GM18909 (cell line): ENCODE measurements at regions not wholly inside any gene's neighbourhood (a gene's known extent, or its start where the extent isn't known, plus 50 kb on each side); places are given as distances from the start of the nearest gene placed in this dataset.
"Not testable (repeated sequence)": the region's sequence is repeated elsewhere in the genome, so short reads cannot be mapped to it uniquely, and the experiment has no call there.

Experiments
- ATAC-seq: cut with Tn5 transposase; IDR thresholded peaks from one replicate; pipeline ENCODE4 v1.9.1; 2021; ENCODE audit warnings: mild to moderate bottlenecking; ENCODE audit not compliant: unreplicated experiment, poor library complexity

DNA sequence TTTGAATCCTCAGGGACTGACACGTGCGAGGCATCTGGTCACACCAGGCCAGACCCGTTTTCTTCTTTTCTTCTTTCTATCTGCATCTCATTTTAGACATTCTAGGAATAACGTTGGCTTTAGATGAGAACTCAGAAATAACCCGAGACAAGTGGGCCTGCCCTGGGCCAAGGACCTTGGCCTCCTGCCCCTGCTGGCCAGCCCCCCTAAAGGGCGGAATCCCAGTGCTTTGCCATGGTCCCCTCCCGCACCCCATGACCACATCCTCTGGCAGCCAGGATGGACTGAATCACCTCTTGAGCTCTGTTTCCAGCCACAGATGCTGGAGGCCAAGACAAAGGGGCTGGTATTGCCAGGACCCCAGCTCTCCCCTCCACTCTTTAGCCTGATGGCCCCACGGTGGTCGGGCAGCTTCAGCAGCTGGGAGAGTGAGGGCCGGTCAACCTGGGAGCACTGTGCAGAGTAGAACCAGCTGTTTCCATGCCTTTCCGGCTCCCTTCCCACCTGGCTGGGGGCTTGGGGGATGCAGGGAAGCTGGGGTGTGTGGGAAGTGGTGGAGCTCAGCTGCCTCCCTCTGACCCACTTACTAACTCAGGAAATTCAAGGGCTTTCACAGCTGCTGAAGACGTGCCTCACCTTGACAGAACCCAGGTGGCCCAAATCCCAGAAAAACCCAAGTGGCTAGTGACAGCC is 190.9 kb downstream of the FAM43A start:
- ATAC-seq: no peak

DNA sequence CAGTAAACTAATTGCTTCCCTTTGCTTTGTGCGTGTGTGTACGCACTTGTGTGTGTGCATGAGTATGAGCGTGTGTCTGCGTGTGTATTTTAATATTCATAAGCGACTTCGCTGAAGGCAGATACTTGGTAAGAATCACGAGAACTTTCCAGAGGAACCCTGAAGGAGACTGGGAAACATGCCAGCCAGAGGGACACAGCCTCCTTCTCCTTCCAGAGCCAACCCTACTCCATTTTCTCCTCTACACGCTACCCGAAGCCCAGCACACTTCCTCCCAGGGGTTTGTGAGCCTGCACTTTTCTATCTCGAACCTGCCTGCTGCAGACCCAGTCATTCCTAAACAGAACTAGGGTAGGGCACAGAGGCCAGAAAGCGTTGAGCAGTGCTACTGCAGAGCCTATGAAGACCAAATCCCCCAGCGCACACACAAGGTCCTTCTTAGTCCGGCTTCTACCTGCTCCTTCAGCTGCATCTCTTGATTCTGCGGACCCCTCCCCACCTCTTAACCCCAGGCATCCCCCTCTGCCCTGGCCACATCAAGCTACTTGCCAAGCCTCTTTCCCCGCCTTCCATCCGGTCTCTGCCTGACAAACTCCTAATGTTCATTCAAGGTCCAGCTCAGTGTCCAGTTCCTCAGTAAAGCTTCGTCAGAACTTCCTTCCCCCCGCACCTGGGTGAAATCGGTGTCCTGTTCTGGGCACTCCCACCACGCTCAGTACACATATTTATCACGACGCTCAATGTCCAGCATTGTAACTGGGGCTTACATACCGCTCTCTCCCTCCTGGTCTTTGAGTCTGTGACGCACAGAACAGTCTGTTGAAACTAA is 191.8 kb downstream of the FAM43A start:
- no peak for ATAC-seq

GRCh38 chr3:194879126-194879877 is 193.6 kb downstream of the FAM43A start:
- no peak for ATAC-seq

GRCh38 chr3:194879991-194880939 is 194.6 kb downstream of the FAM43A start:
- ATAC-seq: no peak

DNA sequence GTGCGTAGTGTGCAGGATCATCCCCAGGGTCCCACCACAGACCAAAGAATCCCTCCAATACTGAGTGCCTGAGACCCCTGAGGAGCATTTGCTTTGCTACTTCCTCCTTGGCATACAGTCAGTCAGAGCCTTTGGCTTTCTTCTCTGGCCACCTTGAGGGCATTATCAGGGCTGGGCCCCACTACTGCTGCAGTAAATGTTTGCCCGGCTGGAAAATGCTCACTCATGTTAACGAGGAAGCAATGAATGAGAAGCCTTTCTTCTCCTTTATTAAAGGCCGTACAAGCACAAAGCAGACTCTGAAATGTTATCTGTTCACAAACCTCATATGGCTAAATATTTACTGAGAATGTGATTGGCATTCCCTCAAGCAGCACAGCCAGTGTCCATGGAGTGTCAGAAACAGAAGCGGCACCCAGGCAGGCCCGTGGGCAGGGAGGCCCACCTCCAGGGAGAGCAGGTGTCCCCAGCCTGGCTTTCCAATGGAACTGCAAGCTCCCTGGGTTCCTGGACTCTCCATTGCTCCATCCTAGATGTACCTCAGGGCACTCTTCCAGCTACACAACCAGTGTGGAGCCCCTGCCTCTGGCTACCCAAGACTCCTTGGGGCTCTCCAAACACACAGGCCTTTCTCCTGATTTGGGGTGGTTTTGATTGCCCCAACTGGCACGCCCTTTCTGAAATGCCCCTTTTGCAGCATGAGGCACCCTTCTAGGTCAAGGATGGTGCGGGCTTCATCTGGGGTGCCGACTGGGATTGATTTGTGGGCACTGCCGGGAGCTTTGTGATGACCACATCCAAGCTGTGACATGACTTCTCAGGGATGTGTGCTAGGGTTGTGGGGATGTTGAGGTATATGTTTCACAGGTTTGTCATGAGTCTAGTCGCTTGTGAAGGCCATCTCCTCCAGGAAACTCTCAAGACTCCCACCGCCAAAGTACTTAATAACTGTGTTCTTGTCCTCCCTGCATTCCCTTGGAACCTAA is 195.6 kb downstream of the FAM43A start:
- ATAC-seq: no peak

- ATAC-seq: no peak
Measured at GRCh38 chr3:194884649-194885315, 199.1 kb downstream of the FAM43A start.

GRCh38 chr3:194885766-194886165 is 200.1 kb downstream of the FAM43A start:
- ATAC-seq: no peak

DNA sequence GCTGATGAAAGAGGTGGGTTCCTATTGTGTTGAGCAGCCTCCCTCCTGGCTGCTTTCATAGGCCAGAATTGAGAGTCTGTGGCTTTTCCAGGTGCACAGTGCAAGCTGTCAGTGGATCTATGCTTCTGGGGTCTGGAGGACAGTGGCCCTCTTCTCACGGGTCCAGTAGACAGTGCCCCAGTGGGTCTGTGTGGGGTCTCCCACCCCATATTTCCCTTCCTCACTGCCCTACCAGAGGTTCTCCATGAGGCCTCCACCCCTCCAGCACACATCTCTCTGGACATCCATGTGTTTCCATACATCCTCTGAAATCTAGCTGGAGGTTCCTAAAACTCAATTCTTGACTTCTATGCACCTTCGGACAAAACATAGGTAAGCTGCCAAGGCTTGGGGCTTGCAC is 201.2 kb downstream of the FAM43A start:
- no peak for ATAC-seq

GRCh38 chr3:194888062-194888461 is 202.4 kb downstream of the FAM43A start:
- ATAC-seq: not testable (repeated sequence)

DNA sequence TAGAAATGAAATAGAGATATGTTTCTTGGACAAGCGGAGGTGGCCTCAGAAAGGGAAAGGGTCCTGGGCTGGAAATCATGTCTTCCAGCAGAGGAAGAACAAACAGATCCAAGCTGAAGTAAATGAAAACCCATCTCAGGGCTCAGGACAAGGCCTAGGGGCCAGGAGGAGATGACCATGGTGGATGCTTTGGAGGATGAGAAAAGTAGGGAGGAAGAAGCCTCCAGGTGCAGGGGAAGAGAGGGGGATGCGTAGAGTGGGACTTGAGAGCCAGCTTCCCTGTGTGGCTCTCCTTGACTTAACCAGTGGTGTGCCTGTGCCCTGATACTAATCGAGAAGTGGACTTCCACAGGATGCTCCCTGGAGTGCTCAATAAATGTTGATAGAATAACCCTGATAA is 203.2 kb downstream of the FAM43A start:
- ATAC-seq: no peak

DNA sequence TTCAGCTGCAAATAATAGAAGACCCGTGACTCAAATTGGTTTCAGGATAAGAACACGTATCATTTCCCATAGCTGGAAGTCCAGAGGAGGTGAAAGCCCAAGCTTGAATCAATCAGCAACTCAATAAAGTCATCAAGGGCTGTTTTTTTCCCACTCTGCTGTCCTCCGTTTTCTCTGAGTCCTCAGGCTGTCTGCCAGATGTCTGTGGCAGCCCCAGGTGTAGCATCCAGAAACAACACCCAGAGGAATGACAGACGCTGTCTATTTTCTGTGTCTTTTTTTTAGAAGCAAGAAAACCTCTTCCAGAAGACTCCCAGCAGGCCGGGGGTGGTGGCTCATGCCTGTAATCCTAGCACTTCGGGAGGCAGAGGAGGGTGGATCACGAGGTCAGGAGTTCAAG is 204.4 kb downstream of the FAM43A start:
- ATAC-seq: no peak

GRCh38 chr3:194893121-194893987 is 207.7 kb downstream of the FAM43A start:
- ATAC-seq: no peak

- no peak for ATAC-seq
Measured at GRCh38 chr3:194894538-194894937, 208.9 kb downstream of the FAM43A start.

DNA sequence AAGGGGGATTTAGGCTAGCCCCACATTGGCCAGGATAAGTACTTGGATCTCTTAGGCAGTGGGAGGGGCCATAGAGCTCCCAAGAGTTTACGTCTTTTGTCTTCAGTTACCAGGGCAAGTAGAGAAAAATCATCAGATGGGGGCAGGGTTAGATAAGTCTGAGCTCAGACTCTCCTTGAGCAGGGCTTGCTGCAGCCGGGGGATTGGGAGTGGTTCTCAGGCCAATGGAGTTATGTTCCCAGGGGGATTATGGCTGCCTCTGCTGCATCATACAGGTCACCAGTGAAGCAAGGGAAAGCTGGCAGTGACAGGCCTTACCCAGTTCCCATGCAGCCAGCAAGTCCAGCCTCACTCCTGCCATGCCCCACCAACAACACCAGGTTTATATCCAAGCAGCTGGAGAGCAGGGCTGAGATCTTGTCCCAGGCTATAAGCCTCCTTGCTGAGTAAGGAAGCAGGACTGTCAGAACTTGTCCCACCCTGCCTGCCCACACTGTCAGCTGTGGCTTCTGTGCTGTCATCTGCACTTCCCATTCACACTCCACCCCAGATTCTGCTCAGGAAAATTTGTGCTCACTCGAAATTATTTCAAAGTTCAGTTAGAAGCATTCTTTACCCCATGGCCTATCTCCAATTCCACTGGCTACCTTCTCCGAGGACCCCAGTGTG is 215.3 kb downstream of the FAM43A start:
- ATAC-seq: no peak

GRCh38 chr3:194903447-194903846 is 217.8 kb downstream of the FAM43A start:
- ATAC-seq: not testable (repeated sequence)

- ATAC-seq: not testable (repeated sequence)
Measured at GRCh38 chr3:194904999-194905398, 219.3 kb downstream of the FAM43A start.

DNA sequence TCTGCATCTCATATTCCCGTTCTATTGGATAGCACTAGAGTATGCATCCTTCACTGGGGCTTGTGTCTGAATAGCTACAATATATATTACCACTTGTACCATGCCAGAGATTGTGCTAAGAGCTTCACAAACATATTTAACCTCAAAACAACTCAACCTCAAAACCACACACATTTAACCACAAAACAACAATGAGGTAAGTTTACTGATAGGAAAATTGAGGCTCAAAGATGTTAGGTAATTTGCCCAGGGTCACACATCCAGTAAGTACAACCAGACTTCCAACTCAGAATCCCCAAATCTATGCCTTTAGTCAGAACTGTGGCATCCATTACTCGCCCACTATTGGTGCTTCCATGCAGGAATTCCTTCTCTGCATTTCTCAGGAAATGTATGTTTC is 220.0 kb downstream of the FAM43A start:
- no peak for ATAC-seq
